HL-60 (cell line): ENCODE measurements at regions not wholly inside any gene's neighbourhood (a gene's known extent, or its start where the extent isn't known, plus 50 kb on each side); places are given as distances from the start of the nearest gene placed in this dataset.

Experiments used
- GABPA ChIP-seq: IDR thresholded peaks from 2 replicates; pipeline ENCODE4 v1.6.1; 2012; ENCODE audit warnings: low read depth
- POLR2AphosphoS5 ChIP-seq: IDR thresholded peaks from 2 replicates; pipeline ENCODE4 v1.6.1; 2012; ENCODE audit warnings: low read depth
- TF ChIP-seq, protein P1 (sequence below): IDR thresholded peaks from one replicate; pipeline ENCODE4 v1.5.1; 2011; ENCODE audit warnings: low read length, control low read depth, inconsistent platforms; ENCODE audit not compliant: insufficient read depth
- TF ChIP-seq, protein P2 (sequence below): IDR thresholded peaks from 2 replicates; pipeline ENCODE4 v1.6.1; 2012; ENCODE audit warnings: low read depth; ENCODE audit not compliant: insufficient replicate concordance

DNA sequence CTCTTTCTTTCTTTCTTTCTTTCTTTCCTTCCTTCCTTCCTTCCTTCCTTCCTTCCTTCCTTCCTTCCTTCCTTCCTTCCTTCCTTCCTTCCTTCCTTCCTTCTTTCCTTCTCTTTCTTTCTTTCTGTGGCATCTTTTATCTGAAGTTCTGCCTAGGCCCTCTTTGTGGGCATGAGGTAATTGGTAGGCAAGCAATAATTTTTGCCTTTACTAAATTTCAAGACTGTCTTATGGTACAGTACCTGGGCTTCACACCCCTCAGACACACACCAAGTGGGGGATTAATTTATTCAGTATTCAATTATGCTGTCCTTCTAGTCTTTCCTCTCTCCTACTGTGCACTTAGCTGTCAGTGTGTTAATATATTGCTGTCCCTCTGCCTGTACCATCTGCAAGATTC lies 155.5 kb downstream of the OXSM start:
- TF ChIP-seq GABPA (no peak), POLR2AphosphoS5 (no peak)
- TF ChIP-seq, protein P1, sequence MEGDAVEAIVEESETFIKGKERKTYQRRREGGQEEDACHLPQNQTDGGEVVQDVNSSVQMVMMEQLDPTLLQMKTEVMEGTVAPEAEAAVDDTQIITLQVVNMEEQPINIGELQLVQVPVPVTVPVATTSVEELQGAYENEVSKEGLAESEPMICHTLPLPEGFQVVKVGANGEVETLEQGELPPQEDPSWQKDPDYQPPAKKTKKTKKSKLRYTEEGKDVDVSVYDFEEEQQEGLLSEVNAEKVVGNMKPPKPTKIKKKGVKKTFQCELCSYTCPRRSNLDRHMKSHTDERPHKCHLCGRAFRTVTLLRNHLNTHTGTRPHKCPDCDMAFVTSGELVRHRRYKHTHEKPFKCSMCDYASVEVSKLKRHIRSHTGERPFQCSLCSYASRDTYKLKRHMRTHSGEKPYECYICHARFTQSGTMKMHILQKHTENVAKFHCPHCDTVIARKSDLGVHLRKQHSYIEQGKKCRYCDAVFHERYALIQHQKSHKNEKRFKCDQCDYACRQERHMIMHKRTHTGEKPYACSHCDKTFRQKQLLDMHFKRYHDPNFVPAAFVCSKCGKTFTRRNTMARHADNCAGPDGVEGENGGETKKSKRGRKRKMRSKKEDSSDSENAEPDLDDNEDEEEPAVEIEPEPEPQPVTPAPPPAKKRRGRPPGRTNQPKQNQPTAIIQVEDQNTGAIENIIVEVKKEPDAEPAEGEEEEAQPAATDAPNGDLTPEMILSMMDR, result no peak
- TF ChIP-seq, protein P2, sequence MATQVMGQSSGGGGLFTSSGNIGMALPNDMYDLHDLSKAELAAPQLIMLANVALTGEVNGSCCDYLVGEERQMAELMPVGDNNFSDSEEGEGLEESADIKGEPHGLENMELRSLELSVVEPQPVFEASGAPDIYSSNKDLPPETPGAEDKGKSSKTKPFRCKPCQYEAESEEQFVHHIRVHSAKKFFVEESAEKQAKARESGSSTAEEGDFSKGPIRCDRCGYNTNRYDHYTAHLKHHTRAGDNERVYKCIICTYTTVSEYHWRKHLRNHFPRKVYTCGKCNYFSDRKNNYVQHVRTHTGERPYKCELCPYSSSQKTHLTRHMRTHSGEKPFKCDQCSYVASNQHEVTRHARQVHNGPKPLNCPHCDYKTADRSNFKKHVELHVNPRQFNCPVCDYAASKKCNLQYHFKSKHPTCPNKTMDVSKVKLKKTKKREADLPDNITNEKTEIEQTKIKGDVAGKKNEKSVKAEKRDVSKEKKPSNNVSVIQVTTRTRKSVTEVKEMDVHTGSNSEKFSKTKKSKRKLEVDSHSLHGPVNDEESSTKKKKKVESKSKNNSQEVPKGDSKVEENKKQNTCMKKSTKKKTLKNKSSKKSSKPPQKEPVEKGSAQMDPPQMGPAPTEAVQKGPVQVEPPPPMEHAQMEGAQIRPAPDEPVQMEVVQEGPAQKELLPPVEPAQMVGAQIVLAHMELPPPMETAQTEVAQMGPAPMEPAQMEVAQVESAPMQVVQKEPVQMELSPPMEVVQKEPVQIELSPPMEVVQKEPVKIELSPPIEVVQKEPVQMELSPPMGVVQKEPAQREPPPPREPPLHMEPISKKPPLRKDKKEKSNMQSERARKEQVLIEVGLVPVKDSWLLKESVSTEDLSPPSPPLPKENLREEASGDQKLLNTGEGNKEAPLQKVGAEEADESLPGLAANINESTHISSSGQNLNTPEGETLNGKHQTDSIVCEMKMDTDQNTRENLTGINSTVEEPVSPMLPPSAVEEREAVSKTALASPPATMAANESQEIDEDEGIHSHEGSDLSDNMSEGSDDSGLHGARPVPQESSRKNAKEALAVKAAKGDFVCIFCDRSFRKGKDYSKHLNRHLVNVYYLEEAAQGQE, result no peak
